Fibroblast of the aortic adventitia (primary cell): ENCODE measurements at regions not wholly inside any gene's neighbourhood (a gene's known extent, or its start where the extent isn't known, plus 50 kb on each side); places are given as distances from the start of the nearest gene placed in this dataset.

Source experiments
- DNase-seq: peaks from one replicate; pipeline ENCODE4 v3.0.0-alpha.2; 2010; ENCODE audit warnings: low read depth
- H3K4me3 ChIP-seq: 2 replicates; pipeline ENCODE4 v1.5.1; 2011; ENCODE audit warnings: low read depth, mild to moderate bottlenecking, control low read depth, low read length, moderate library complexity
- TF ChIP-seq, protein P1 (sequence below): IDR thresholded peaks from 2 replicates; pipeline ENCODE4 v1.5.1; 2011; ENCODE audit warnings: mild to moderate bottlenecking, low read length, control low read depth, inconsistent platforms; ENCODE audit not compliant: insufficient read depth

DNA sequence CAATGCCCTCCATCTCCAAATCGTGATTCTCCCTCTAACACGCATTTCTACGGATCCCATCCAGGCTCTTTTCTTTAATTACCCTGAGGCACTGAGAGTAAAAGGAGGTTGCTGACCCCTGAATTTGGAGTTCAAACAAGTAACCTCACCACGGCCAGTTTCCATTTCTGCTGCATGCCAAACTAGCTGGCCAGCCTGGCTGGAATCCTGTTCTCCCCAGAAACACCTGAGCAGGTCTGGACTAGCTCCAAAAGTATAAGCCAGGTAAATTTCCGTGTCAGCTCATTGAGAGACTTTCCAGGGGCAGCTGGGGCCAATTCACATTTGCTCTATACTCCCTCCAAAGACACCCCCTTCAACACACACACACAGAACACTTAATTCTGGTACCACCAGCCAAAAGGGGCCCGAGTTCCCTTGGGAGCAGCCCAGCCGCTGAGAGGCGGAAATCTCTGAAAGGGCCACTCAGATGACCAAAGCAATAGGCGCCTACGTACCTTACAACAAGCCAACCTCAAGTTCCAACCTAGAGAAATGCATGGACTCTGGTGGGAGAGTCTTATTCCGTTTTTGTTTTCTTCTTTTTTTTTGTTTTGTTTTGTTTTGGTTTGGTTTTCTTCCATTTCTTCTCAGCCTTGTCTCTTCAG lies 131.4 kb downstream of the NDUFA12 start:
- no peak for DNase-seq
- no peak overlapping the region for H3K4me3 ChIP-seq
- TF ChIP-seq, protein P1, sequence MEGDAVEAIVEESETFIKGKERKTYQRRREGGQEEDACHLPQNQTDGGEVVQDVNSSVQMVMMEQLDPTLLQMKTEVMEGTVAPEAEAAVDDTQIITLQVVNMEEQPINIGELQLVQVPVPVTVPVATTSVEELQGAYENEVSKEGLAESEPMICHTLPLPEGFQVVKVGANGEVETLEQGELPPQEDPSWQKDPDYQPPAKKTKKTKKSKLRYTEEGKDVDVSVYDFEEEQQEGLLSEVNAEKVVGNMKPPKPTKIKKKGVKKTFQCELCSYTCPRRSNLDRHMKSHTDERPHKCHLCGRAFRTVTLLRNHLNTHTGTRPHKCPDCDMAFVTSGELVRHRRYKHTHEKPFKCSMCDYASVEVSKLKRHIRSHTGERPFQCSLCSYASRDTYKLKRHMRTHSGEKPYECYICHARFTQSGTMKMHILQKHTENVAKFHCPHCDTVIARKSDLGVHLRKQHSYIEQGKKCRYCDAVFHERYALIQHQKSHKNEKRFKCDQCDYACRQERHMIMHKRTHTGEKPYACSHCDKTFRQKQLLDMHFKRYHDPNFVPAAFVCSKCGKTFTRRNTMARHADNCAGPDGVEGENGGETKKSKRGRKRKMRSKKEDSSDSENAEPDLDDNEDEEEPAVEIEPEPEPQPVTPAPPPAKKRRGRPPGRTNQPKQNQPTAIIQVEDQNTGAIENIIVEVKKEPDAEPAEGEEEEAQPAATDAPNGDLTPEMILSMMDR = no peak

DNA sequence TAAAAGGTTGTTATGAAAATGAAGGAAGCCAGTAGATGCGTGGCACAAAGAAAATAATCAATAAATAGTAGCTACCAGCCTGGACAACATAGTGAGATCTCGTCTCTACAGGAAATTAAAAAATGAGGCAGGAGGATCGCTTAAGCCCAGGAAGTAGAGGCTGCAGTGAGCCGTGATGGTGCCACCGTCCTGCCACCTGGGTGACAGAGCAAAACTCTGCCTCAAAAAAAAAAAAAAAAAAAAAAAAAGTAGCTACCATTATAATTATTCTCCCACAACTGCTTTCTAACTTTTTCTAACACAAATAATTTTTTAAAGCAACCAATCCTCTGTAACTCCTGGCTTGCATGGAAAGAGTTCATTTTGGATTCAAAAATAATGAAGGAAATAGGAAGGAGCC lies 133.0 kb downstream of the NDUFA12 start:
- DNase-seq = no peak
- H3K4me3 ChIP-seq = no peak overlapping the region
- TF ChIP-seq, protein P1 = no peak

DNA sequence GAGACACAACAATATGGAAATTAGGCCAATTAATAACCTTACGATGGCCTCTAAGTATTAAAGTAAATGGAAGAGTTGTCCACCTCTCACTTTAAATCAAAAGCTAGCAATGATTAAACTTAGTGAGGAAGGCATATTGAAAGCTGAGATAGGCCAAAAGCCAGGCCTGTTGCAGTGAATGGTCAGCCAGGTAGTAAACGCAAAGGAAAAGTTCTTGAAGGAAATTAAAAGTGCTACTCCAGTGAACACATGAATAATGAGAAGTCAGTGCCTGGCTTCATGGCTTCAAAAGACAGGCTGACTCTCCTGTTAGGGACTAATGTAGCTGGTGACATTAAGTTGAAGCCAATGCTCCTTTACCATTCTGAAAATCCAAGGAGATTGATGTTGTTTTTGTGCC lies 135.3 kb downstream of the NDUFA12 start:
- no peak for DNase-seq
- TF ChIP-seq, protein P1 = no peak

DNA sequence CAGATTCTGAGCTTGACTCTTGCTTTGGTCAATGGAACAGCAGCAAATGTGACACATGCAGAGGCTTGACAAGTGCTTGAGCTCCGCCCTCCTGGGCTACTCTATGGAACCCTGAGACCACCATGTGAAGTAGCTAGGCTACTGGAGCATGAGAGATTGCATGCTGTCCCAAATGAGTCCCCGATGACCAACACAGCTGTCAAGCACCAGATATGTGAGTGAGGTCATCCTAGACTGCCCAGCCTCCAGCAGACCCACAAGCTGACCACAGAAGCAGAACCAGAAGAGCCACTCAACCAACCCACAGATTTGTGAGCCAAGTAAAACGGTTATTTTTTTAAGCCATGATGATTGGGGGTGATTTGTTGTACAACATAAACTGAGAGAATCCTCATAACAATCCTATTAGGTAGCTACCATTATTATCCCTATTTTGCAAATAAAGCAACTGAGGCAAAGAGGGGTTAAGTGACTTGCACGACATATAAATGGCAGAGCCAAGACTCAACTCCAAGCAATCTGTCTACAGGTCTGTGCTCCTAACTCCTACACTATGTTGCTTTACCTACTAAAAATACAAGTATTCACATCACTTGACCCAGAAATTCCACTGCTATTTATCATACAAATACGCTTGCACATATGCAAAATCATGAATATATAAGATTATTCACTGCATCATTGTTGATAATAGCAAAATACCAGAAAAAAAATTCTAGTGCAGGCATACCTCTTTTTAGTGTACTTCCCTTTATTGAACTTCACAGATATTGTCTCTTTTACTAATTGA lies 136.2 kb downstream of the NDUFA12 start:
- TF ChIP-seq, protein P1 = no peak
- DNase-seq = no peak
- H3K4me3 ChIP-seq = no peak overlapping the region

More for the DNA sequence above, 135.3 kb downstream of the NDUFA12 start:
- no peak overlapping the region for H3K4me3 ChIP-seq

DNA sequence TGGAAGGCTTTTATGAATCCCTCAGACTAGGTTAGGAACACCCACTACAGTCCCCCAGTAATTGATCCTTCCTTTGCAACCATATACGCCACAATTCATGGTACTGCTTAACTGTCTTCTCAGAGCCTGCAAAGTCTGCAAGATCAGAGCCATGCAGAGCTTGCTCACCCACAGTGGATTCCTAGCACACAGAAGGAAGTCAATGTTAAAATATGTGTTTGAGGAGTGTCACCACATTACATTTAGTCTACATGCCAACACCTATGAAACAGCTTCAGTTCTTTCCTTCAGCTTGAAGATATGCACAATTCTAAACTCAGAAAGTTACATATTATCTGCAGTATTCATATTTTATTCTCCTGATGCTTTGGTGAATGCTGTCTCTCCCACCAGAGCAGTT lies 138.5 kb downstream of the NDUFA12 start:
- no peak overlapping the region for H3K4me3 ChIP-seq
- DNase-seq = no peak
- TF ChIP-seq, protein P1 = no peak

DNA sequence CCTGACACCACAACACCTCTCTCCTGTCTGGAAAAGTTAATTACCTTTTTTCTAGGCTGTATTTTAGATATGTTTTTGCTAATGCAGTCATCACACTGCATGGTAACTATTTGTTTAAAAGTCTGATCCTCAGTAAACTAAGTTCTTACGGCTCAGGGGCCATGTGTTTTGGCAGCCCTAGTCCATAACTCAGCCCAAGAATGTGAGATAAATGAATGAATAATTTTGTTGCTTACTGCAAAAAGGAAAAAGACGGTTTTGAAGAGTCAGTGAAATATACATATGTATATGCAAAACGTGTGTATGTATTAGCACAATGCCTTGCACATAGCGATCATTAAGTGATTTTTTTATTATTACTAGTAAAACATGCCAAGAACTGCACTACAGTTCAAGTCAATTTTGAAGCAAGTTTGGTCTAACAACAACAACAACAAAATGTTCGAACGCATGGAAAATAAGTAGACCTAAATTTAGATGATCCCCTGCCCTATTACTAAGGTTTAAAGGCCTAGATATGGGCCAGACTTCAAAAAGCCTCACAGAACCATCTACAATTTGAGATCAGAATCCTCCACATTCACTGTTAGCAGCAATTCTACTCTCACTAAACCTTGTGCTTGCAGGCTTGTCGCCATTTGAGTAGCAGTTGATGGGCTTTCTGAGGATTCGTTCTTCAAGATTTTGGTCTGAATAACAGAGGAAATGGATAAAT lies 140.0 kb downstream of the NDUFA12 start:
- no peak for DNase-seq
- TF ChIP-seq, protein P1 = no peak
- no peak overlapping the region for H3K4me3 ChIP-seq
